Activated naive CD8-positive, alpha-beta T cell treated with anti-CD3 and anti-CD28 coated beads, Interleukin-2, amount 50 U/mL, for 16 hours (primary cell): ENCODE measurements at regions not wholly inside any gene's neighbourhood (a gene's known extent, or its start where the extent isn't known, plus 50 kb on each side); places are given as distances from the start of the nearest gene placed in this dataset.

ENCODE experiments used
- DNase-seq: peaks from one replicate; pipeline ENCODE4 v3.0.0-alpha.2; 2020; ENCODE audit warnings: low read depth, low spot score

GRCh38 chr1:201685485-201685884 is 143.5 kb upstream of the IPO9 start:
- DNase-seq, result no peak

- no peak for DNase-seq
Measured at GRCh38 chr1:201686714-201687455, 142.1 kb upstream of the IPO9 start.

- no peak for DNase-seq
Measured at GRCh38 chr1:201688514-201688913, 140.4 kb upstream of the IPO9 start.

GRCh38 chr1:201689647-201690046 is 139.3 kb upstream of the IPO9 start:
- no peak for DNase-seq

GRCh38 chr1:201690528-201690927 is 138.4 kb upstream of the IPO9 start:
- DNase-seq, result no peak

GRCh38 chr1:201691716-201692554 is 137.0 kb upstream of the IPO9 start:
- no peak for DNase-seq

- DNase-seq, result no peak
Measured at GRCh38 chr1:201692555-201693394, 136.2 kb upstream of the IPO9 start.

GRCh38 chr1:201693890-201694607 is 134.9 kb upstream of the IPO9 start:
- DNase-seq, result no peak

GRCh38 chr1:201694608-201695335 is 134.2 kb upstream of the IPO9 start:
- no peak for DNase-seq

GRCh38 chr1:201695607-201696006 is 133.3 kb upstream of the IPO9 start:
- no peak for DNase-seq

GRCh38 chr1:201696217-201696761 is 132.7 kb upstream of the IPO9 start:
- DNase-seq, result no peak

- no peak for DNase-seq
Measured at GRCh38 chr1:201697174-201697573, 131.8 kb upstream of the IPO9 start.

- DNase-seq, result no peak
Measured at GRCh38 chr1:201701831-201702230, 127.1 kb upstream of the IPO9 start.

GRCh38 chr1:201702936-201703335 is 126.0 kb upstream of the IPO9 start:
- no peak for DNase-seq

- DNase-seq, result peak; percentile 19
Measured at GRCh38 chr1:201703621-201704438, 125.1 kb upstream of the IPO9 start.

GRCh38 chr1:201704439-201704792 is 124.5 kb upstream of the IPO9 start:
- no peak for DNase-seq

- no peak for DNase-seq
Measured at GRCh38 chr1:201705389-201705788, 123.6 kb upstream of the IPO9 start.

- DNase-seq, result no peak
Measured at GRCh38 chr1:201706109-201706508, 122.8 kb upstream of the IPO9 start.

GRCh38 chr1:201707027-201707426 is 121.9 kb upstream of the IPO9 start:
- DNase-seq, result no peak

GRCh38 chr1:201707656-201708055 is 121.3 kb upstream of the IPO9 start:
- no peak for DNase-seq
